GM23338 (cell line): ENCODE measurements at regions not wholly inside any gene's neighbourhood (a gene's known extent, or its start where the extent isn't known, plus 50 kb on each side); places are given as distances from the start of the nearest gene placed in this dataset.
A peak's percentile ranks its signal among the peaks of the same experiment; 100 is the strongest.

ENCODE experiments used
- ATAC-seq: fragments of 200-7000 bp; cut with Tn5 transposase; 3 replicates; pipeline ENCODE4 v1.9.1; 2020
- DNase-seq: peaks from one replicate; pipeline ENCODE4 v3.0.0-alpha.2; 2015; ENCODE audit warnings: low spot score
- H2AFZ ChIP-seq: fragments of 200-600 bp; sonication (generic); 2 replicates; pipeline ENCODE4 v1.8.0; 2016; ENCODE audit warnings: antibody characterized with exemption, mild to moderate bottlenecking, moderate library complexity
- H3F3A ChIP-seq: fragments of 200-600 bp; sonication (generic); replicated peaks from 2 replicates; pipeline ENCODE4 v1.8.0; 2017; ENCODE audit warnings: antibody characterized with exemption, mixed run types, low read depth
- H3K27ac ChIP-seq: fragments of 200-600 bp; sonication (generic); 2 replicates; pipeline ENCODE4 v1.6.1; 2016; ENCODE audit warnings: low read depth
- H3K27me3 ChIP-seq: fragments of 200-600 bp; sonication (generic); 2 replicates; pipeline ENCODE4 v1.8.0; 2016; ENCODE audit warnings: mild to moderate bottlenecking, mixed run types, moderate library complexity; ENCODE audit not compliant: insufficient read depth
- H3K36me3 ChIP-seq: fragments of 200-600 bp; sonication (generic); 2 replicates; pipeline ENCODE4 v1.8.0; 2016; ENCODE audit warnings: mild to moderate bottlenecking; ENCODE audit not compliant: insufficient read depth
- H3K4me1 ChIP-seq: fragments of 200-600 bp; sonication (generic); 2 replicates; pipeline ENCODE4 v1.8.0; 2016; ENCODE audit warnings: mild to moderate bottlenecking, moderate library complexity; ENCODE audit not compliant: insufficient read depth
- H3K4me2 ChIP-seq: fragments of 200-600 bp; sonication (generic); 2 replicates; pipeline ENCODE4 v1.7.1; 2017; ENCODE audit warnings: mixed run types
- H3K4me3 ChIP-seq: fragments of 200-600 bp; sonication (generic); 2 replicates; pipeline ENCODE4 v1.6.1; 2016; ENCODE audit warnings: mixed run types
- H3K79me2 ChIP-seq: fragments of 200-600 bp; sonication (generic); replicated peaks from 2 replicates; pipeline ENCODE4 v1.8.0; 2017; ENCODE audit warnings: mild to moderate bottlenecking; ENCODE audit not compliant: insufficient read depth
- H3K9me2 ChIP-seq: fragments of 200-600 bp; sonication (generic); 2 replicates; pipeline ENCODE4 v1.8.0; 2017; ENCODE audit not compliant: insufficient read depth
- H4K20me1 ChIP-seq: fragments of 200-600 bp; sonication (generic); replicated peaks from 2 replicates; pipeline ENCODE4 v1.8.0; 2017; ENCODE audit warnings: mild to moderate bottlenecking; ENCODE audit not compliant: insufficient read depth
- H3K27ac Mint-ChIP-seq: 2 replicates; pipeline ENCODE4 v1.8.0; 2020; ENCODE audit warnings: inconsistent platforms, mild to moderate bottlenecking, moderate library complexity, mixed read lengths
- H3K27me3 Mint-ChIP-seq: 3 replicates; pipeline ENCODE4 v1.8.0; 2022; ENCODE audit warnings: low read depth, mild to moderate bottlenecking, moderate library complexity, mixed read lengths, inconsistent platforms; ENCODE audit not compliant: insufficient read depth, poor library complexity
- H3K36me3 Mint-ChIP-seq: 3 replicates; pipeline ENCODE4 v1.8.0; 2021; ENCODE audit warnings: low read depth, mild to moderate bottlenecking, inconsistent platforms, moderate library complexity, mixed read lengths
- H3K4me1 Mint-ChIP-seq: 3 replicates; pipeline ENCODE4 v1.8.0; 2020; ENCODE audit warnings: mild to moderate bottlenecking, inconsistent platforms, mixed read lengths
- H3K4me3 Mint-ChIP-seq: 3 replicates; pipeline ENCODE4 v1.8.0; 2021; ENCODE audit warnings: moderate library complexity, mild to moderate bottlenecking, inconsistent platforms, mixed read lengths
- H3K9me3 Mint-ChIP-seq: 3 replicates; pipeline ENCODE4 v1.8.0; 2020; ENCODE audit warnings: moderate library complexity, mild to moderate bottlenecking, inconsistent platforms, mixed read lengths
- CREB1 ChIP-seq: fragments of 250-450 bp; sonication (Bioruptor Pico); IDR thresholded peaks from 2 replicates; pipeline ENCODE4 v1.5.0; 2020; ENCODE audit warnings: low read depth, mild to moderate bottlenecking, moderate library complexity
- CTCF ChIP-seq, 2 experiments: fragments of 200-600 bp in 1 of 2; sonication (generic) in 1 of 2; conservative IDR thresholded peaks; 2 replicates each; pipeline versions ENCODE4 v1.5.1 to v1.6.1; 2016 to 2017; ENCODE audit warnings: antibody characterized with exemption in 2 of 2, low read depth in 2 of 2, mild to moderate bottlenecking in 2 of 2, moderate library complexity in 1 of 2
- ETS1 ChIP-seq: IDR thresholded peaks from 2 replicates; pipeline ENCODE4 v1.6.1; 2016; ENCODE audit warnings: antibody characterized with exemption
- EZH2 ChIP-seq: fragments of 200-600 bp; sonication (generic); IDR thresholded peaks from one replicate; pipeline ENCODE4 v1.8.0; 2017; ENCODE audit warnings: antibody characterized with exemption, mild to moderate bottlenecking, low read depth; ENCODE audit not compliant: unreplicated experiment
- EZH2phosphoT487 ChIP-seq: fragments of 200-600 bp; sonication (generic); IDR thresholded peaks from one replicate; pipeline ENCODE4 v1.8.1; 2018; ENCODE audit warnings: antibody characterized with exemption; ENCODE audit not compliant: unreplicated experiment
- NANOG ChIP-seq: IDR thresholded peaks from 2 replicates; pipeline ENCODE4 v1.6.1; 2016; ENCODE audit warnings: antibody characterized with exemption, borderline replicate concordance
- POLR2AphosphoS5 ChIP-seq: IDR thresholded peaks from 2 replicates; pipeline ENCODE4 v1.6.1; 2016; ENCODE audit warnings: antibody characterized with exemption, low read depth
- STAT1 ChIP-seq: IDR thresholded peaks from one replicate; pipeline ENCODE4 v1.6.1; 2016; ENCODE audit warnings: antibody characterized with exemption; ENCODE audit not compliant: unreplicated experiment
- ZNF114 ChIP-seq: fragments of 250-450 bp; sonication (Bioruptor Pico); IDR thresholded peaks from 2 replicates; pipeline ENCODE4 v1.5.0; 2020; ENCODE audit warnings: mild to moderate bottlenecking, moderate library complexity
- ZNF331 ChIP-seq: fragments of 250-450 bp; sonication (Bioruptor Pico); IDR thresholded peaks from 2 replicates; pipeline ENCODE4 v1.5.0; 2020; ENCODE audit warnings: low read depth, mild to moderate bottlenecking, moderate library complexity
- ZNF462 ChIP-seq: fragments of 250-450 bp; sonication (Bioruptor Pico); IDR thresholded peaks from 2 replicates; pipeline ENCODE4 v1.5.0; 2020; ENCODE audit warnings: mild to moderate bottlenecking, moderate library complexity

GRCh38 chr12:46459861-46460545 is 87.4 kb upstream of the SLC38A2 start (continued):
- TF ChIP-seq CTCF (conservative IDR thresholded peaks at IDR 0.05; ENCODE audit: low read depth in 2 of 2) (no peak), ZNF114 (CRISPR knock-in tag) (no peak), ZNF331 (CRISPR knock-in tag) (no peak), CREB1 (CRISPR knock-in tag) (no peak), NANOG (no peak), EZH2 (no peak)

GRCh38 chr12:46459111-46459510 is 86.5 kb upstream of the SLC38A2 start:
- H3K4me3 Mint-ChIP-seq, result no peak overlapping the region
- H3K36me3 ChIP-seq, result no peaks in the 10 kb centered on the region
- no peaks in the 10 kb centered on the region for H3K79me2 ChIP-seq
- H4K20me1 ChIP-seq, result no peaks in the 10 kb centered on the region
- H3K9me2 ChIP-seq, result no peaks in the 10 kb centered on the region; the same call in 1 of the 2 replicates
- peaks cover 9% of the 10 kb centered on the region for H3K27me3 Mint-ChIP-seq
- peaks cover 29% of the 10 kb centered on the region for H3K4me1 ChIP-seq
- peak; percentile 50; the same call in 2 of the 3 replicates for ATAC-seq
- H3F3A ChIP-seq, result no peaks in the 10 kb centered on the region
- H3K4me3 ChIP-seq, result no peak overlapping the region
- no peaks in the 10 kb centered on the region for H3K27me3 ChIP-seq
- DNase-seq, result peak; percentile 27
- no peaks in the 10 kb centered on the region for H3K9me3 Mint-ChIP-seq
- no peak overlapping the region for H2AFZ ChIP-seq
- H3K27ac Mint-ChIP-seq, result peak overlapping the region; percentile 1; the same call in 1 of the 2 replicates
- peaks cover 38% of the 10 kb centered on the region for H3K4me1 Mint-ChIP-seq
- H3K36me3 Mint-ChIP-seq, result peaks cover 3% of the 10 kb centered on the region; the same call in 2 of the 3 replicates
- peak overlapping the region; percentile 53; the same call in 1 of the 2 replicates for H3K27ac ChIP-seq
- 0 out of 2 replicates have a peak overlapping the region, but pooled peaks have one; percentile 58 for H3K4me2 ChIP-seq
- TF ChIP-seq ZNF114 (CRISPR knock-in tag), result no peak
- no peak for TF ChIP-seq ZNF331 (CRISPR knock-in tag)
- no peak for TF ChIP-seq STAT1
- no peak for TF ChIP-seq ZNF462 (CRISPR knock-in tag)
- TF ChIP-seq NANOG, result no peak
- no peak for TF ChIP-seq POLR2AphosphoS5
- TF ChIP-seq EZH2phosphoT487, result no peak
- TF ChIP-seq ETS1, result no peak
- TF ChIP-seq CTCF (conservative IDR thresholded peaks at IDR 0.05; ENCODE audit: low read depth in 2 of 2), result no peak
